ENCODE measurements at regions not wholly inside any gene's neighbourhood (a gene's known extent, or its start where the extent isn't known, plus 50 kb on each side); places are given as distances from the start of the nearest gene placed in this dataset.

DNA sequence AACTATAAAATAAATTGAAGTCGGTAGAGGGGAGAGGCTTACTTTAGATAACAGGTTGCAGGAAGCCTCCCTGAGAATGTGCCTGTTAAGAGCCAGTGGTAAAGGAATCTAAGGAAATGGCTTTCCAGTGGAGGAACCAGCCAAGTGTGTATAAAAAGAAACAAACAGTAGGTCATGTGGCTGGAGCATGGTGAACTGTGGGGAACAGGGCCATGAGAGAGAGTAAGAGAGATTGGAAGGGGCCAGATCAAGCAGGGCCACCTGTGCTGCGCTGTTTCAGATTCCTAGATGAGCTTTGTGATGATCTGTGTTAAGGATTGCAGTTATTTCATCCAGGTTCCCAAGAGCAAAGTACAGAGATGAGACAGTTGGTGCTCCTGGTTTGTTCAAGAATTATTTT, 152.7 kb upstream of the SGCD start (continued):
- TF ChIP-seq, protein P1, sequence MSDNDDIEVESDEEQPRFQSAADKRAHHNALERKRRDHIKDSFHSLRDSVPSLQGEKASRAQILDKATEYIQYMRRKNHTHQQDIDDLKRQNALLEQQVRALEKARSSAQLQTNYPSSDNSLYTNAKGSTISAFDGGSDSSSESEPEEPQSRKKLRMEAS (IDR thresholded peaks at IDR 0.05) = no peak
- TF ChIP-seq KDM5A (IDR thresholded peaks at IDR 0.05; ENCODE audit: low read length) (no peak), EP300 (IDR thresholded peaks at IDR 0.05; ENCODE audit: borderline replicate concordance in 1 of 2, low read depth in 2 of 2, low read length in 2 of 2) (no peak), CHD2 (IDR thresholded peaks at IDR 0.05; ENCODE audit: low read length) (no peak), ASH2L (IDR thresholded peaks at IDR 0.05; ENCODE audit: low read length) (no peak)

All from H1 (cell line).